Activated CD8-positive, alpha-beta memory T cell treated with anti-CD3 and anti-CD28 coated beads, Interleukin-2, amount 10 ng/mL, durations not matched to agents 7 days and 5 days (primary cell): ENCODE measurements at regions not wholly inside any gene's neighbourhood (a gene's known extent, or its start where the extent isn't known, plus 50 kb on each side); places are given as distances from the start of the nearest gene placed in this dataset.

Experiments
- ATAC-seq: fragments of 150-1000 bp; cut with Tn5 transposase; one replicate; pipeline ENCODE4 v1.10.0; 2021; ENCODE audit warnings: moderate library complexity
- CTCF ChIA-PET: fragments of 350-600 bp; sonication (Branson Sonifier 250); formaldehyde crosslinking; loops from one replicate; lab custom pipeline; 2021; ENCODE audit warnings: antibody characterized with exemption; lab: Charles Lee
- DNase-seq: peaks from one replicate; pipeline ENCODE4 v3.0.0-alpha.2; 2020
- H3K27ac Mint-ChIP-seq: one replicate; pipeline ENCODE4 v1.8.0; 2021; ENCODE audit warnings: mild to moderate bottlenecking, mixed read lengths
- H3K27me3 Mint-ChIP-seq: one replicate; pipeline ENCODE4 v1.8.0; 2021; ENCODE audit warnings: mixed read lengths
- H3K36me3 Mint-ChIP-seq: one replicate; pipeline ENCODE4 v1.8.0; 2021; ENCODE audit warnings: mild to moderate bottlenecking, mixed read lengths
- H3K4me1 Mint-ChIP-seq: one replicate; pipeline ENCODE4 v1.8.0; 2021; ENCODE audit warnings: mixed read lengths
- H3K4me3 Mint-ChIP-seq: one replicate; pipeline ENCODE4 v1.8.0; 2021; ENCODE audit warnings: mild to moderate bottlenecking, moderate library complexity, mixed read lengths
- H3K9me3 Mint-ChIP-seq: one replicate; pipeline ENCODE4 v1.8.0; 2022; ENCODE audit warnings: low read depth, mixed read lengths

GRCh38 chr4:42824278-42824977 is 68.1 kb upstream of the GRXCR1 start:
- DNase-seq (no peak), ATAC-seq (no peak)
- Mint-ChIP-seq H3K36me3 (no peaks in the 10 kb centered on the region), H3K4me3 (no peak overlapping the region), H3K27me3 (peaks cover 12% of the 10 kb centered on the region), H3K9me3 (no peaks in the 10 kb centered on the region), H3K27ac (no peak overlapping the region), H3K4me1 (no peaks in the 10 kb centered on the region)
- CTCF ChIA-PET = no interaction called here

DNA sequence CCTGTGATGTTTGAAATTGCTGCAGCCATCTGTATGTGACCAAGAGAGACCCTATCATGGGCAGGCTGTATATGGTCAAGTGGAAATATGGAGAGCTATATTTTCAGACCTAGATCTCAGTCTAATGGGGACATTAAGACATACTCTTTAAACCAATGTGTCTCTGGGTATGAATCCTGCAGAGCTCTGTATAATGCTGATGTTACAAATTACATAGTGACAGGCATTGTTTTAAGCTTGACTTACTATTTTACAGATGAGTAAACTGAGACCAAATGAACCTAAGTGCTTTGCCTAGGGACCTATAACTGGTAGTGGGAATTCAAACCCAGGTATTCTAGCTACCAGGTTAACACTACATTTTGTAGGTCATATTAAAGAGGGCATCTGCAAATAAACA is 71.3 kb upstream of the GRXCR1 start:
- CTCF ChIA-PET = no interaction called here
- ATAC-seq = no peak
- peaks cover 17% of the 10 kb centered on the region for H3K27me3 Mint-ChIP-seq
- H3K4me3 Mint-ChIP-seq = no peak overlapping the region
- no peak overlapping the region for H3K27ac Mint-ChIP-seq
- H3K36me3 Mint-ChIP-seq = no peaks in the 10 kb centered on the region
- no peak for DNase-seq
- no peaks in the 10 kb centered on the region for H3K9me3 Mint-ChIP-seq
- no peaks in the 10 kb centered on the region for H3K4me1 Mint-ChIP-seq

GRCh38 chr4:42819863-42820514 is 72.5 kb upstream of the GRXCR1 start:
- Mint-ChIP-seq H3K27me3 (peaks cover 17% of the 10 kb centered on the region), H3K27ac (no peak overlapping the region), H3K4me3 (no peak overlapping the region), H3K4me1 (no peaks in the 10 kb centered on the region), H3K9me3 (no peaks in the 10 kb centered on the region), H3K36me3 (no peaks in the 10 kb centered on the region)
- DNase-seq (no peak), ATAC-seq (no peak)
- CTCF ChIA-PET = interaction anchor here (1.6 kb wide), 1 partner anchor 251 kb away, joined by 5 read pairs; no protein-coding TSS in a partner anchor

GRCh38 chr4:42817913-42818312 is 74.6 kb upstream of the GRXCR1 start:
- peaks cover 14% of the 10 kb centered on the region for H3K27me3 Mint-ChIP-seq
- no peaks in the 10 kb centered on the region for H3K4me1 Mint-ChIP-seq
- no peaks in the 10 kb centered on the region for H3K36me3 Mint-ChIP-seq
- no peak for DNase-seq
- no peak overlapping the region for H3K4me3 Mint-ChIP-seq
- H3K27ac Mint-ChIP-seq = no peak overlapping the region
- H3K9me3 Mint-ChIP-seq = no peaks in the 10 kb centered on the region
- CTCF ChIA-PET = interaction anchor here (0.9 to 3.5 kb wide), 6 partner anchors 9 to 258 kb away, joined by 3 to 13 read pairs (median 4); no protein-coding TSS in a partner anchor
- no peak for ATAC-seq

GRCh38 chr4:42816880-42817400 is 75.6 kb upstream of the GRXCR1 start:
- Mint-ChIP-seq H3K27ac (no peak overlapping the region), H3K4me3 (no peak overlapping the region), H3K4me1 (no peaks in the 10 kb centered on the region), H3K27me3 (peaks cover 15% of the 10 kb centered on the region), H3K9me3 (no peaks in the 10 kb centered on the region), H3K36me3 (no peaks in the 10 kb centered on the region)
- CTCF ChIA-PET = interaction anchor here (1.2 to 3.5 kb wide), 3 partner anchors 10 to 248 kb away, joined by 4 to 13 read pairs (median 5); no protein-coding TSS in a partner anchor
- DNase-seq (no peak), ATAC-seq (no peak)

- Mint-ChIP-seq H3K36me3 (no peaks in the 10 kb centered on the region), H3K4me1 (no peaks in the 10 kb centered on the region), H3K9me3 (no peaks in the 10 kb centered on the region), H3K27ac (no peak overlapping the region), H3K4me3 (no peak overlapping the region), H3K27me3 (peaks cover 19% of the 10 kb centered on the region)
- ATAC-seq (no peak), DNase-seq (no peak)
- CTCF ChIA-PET = interaction anchor here (3.5 kb wide), 1 partner anchor 248 kb away, joined by 13 read pairs; no protein-coding TSS in a partner anchor
Observed at GRCh38 chr4:42816189-42816879, 76.2 kb upstream of the GRXCR1 start.

- CTCF ChIA-PET = no interaction called here
- no peak overlapping the region for H3K27ac Mint-ChIP-seq
- no peaks in the 10 kb centered on the region for H3K9me3 Mint-ChIP-seq
- H3K4me3 Mint-ChIP-seq = no peak overlapping the region
- ATAC-seq (no peak), DNase-seq (no peak)
- no peaks in the 10 kb centered on the region for H3K4me1 Mint-ChIP-seq
- peaks cover 16% of the 10 kb centered on the region for H3K27me3 Mint-ChIP-seq
- H3K36me3 Mint-ChIP-seq = no peaks in the 10 kb centered on the region
Observed at GRCh38 chr4:42809419-42810084, 83.0 kb upstream of the GRXCR1 start.

DNA sequence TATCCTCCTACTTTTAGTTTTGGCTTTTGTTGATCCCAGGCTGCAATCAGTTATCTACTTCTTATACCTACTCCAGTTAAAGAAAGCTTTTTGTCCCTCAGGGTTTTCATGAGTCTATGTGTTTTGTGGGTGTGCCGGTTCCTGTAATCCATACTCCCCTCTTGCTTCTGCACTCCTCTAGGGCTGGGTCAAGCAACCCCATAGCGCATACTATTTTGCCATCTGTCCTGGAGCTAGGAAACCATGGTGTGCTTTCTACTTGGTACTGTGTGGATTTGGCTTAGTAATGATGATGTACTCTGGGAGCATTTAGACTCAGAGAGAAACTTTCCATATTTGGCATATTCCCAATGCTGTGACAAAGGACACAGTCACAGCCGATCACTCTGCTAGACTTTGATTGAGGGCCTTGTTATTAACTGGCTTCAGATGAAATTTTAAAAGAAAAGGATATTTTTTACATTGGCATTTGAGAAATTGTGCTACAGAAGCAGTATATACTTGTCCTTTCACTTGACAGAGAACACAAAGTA is 86.1 kb upstream of the GRXCR1 start:
- Mint-ChIP-seq H3K27me3 (peaks cover 12% of the 10 kb centered on the region), H3K27ac (no peak overlapping the region), H3K4me1 (no peaks in the 10 kb centered on the region), H3K36me3 (peaks cover 2% of the 10 kb centered on the region), H3K9me3 (peaks cover 6% of the 10 kb centered on the region), H3K4me3 (no peak overlapping the region)
- no peak for ATAC-seq
- DNase-seq = no peak
- CTCF ChIA-PET = interaction anchor here (0.7 kb wide), 1 partner anchor 11 kb away, joined by 4 read pairs; no protein-coding TSS in a partner anchor

DNA sequence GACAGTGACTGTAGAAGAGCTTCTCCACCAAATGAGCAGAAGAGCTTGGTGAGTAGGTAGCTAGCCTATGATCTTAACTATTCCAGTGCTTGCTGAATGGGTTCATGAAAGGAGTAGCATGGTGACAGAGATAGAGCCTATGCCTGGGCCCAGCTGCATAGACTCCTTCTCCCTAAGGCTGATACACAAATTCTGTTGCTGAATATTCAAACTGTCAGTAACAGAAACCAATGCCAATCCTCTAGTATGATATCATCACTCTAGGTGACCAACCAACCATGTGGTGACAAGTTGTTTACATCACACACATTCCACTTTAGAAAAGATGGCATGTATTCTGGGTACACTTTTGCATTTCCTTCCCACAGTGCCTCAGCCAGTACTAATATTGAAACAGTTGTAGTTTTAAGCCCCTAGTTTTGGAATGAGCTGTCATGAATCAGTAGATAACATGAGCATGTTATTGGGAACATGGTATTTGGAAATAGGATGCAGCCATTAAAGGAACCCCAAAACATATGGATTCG is 103.4 kb upstream of the GRXCR1 start:
- H3K4me3 Mint-ChIP-seq = no peak overlapping the region
- no peaks in the 10 kb centered on the region for H3K36me3 Mint-ChIP-seq
- H3K4me1 Mint-ChIP-seq = peaks cover 11% of the 10 kb centered on the region
- DNase-seq (no peak), ATAC-seq (peak; percentile 55)
- CTCF ChIA-PET = no interaction called here
- H3K9me3 Mint-ChIP-seq = no peaks in the 10 kb centered on the region
- no peaks in the 10 kb centered on the region for H3K27me3 Mint-ChIP-seq
- no peak overlapping the region for H3K27ac Mint-ChIP-seq

- CTCF ChIA-PET = no interaction called here
- Mint-ChIP-seq H3K36me3 (no peaks in the 10 kb centered on the region), H3K9me3 (peaks cover 3% of the 10 kb centered on the region), H3K27me3 (no peaks in the 10 kb centered on the region), H3K4me3 (no peak overlapping the region), H3K27ac (no peak overlapping the region), H3K4me1 (peaks cover 11% of the 10 kb centered on the region)
- DNase-seq = no peak
- no peak for ATAC-seq
Observed at GRCh38 chr4:42787079-42787463, 105.4 kb upstream of the GRXCR1 start.

- ATAC-seq (no peak), DNase-seq (no peak)
- peaks cover 11% of the 10 kb centered on the region for H3K4me1 Mint-ChIP-seq
- CTCF ChIA-PET = no interaction called here
- no peak overlapping the region for H3K27ac Mint-ChIP-seq
- no peak overlapping the region for H3K4me3 Mint-ChIP-seq
- no peaks in the 10 kb centered on the region for H3K27me3 Mint-ChIP-seq
- H3K9me3 Mint-ChIP-seq = peaks cover 3% of the 10 kb centered on the region
- no peaks in the 10 kb centered on the region for H3K36me3 Mint-ChIP-seq
Observed at GRCh38 chr4:42786350-42787078, 106.0 kb upstream of the GRXCR1 start.

DNA sequence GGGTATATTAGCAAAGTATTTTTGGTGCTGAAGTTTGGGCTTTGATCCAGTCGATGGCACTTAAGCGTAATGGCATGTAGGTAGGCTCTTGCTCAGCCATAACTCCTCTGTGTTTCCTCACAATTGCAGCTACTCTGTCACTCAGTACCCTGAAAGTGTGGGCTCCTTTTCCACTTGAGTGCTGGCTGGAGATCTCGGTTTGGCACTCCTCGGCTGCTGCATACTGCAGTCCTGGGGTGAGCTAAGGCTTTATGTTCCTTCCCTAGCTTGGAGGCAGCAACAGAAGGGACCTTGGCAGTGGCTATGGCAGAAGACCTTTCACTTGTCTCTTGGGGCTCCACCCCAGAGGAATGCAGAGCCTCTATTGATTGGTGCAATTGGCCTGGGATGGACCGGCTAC is 106.7 kb upstream of the GRXCR1 start:
- no peak for DNase-seq
- H3K27ac Mint-ChIP-seq = no peak overlapping the region
- no peaks in the 10 kb centered on the region for H3K36me3 Mint-ChIP-seq
- H3K9me3 Mint-ChIP-seq = peaks cover 3% of the 10 kb centered on the region
- CTCF ChIA-PET = no interaction called here
- ATAC-seq = no peak
- H3K27me3 Mint-ChIP-seq = no peaks in the 10 kb centered on the region
- H3K4me1 Mint-ChIP-seq = peaks cover 11% of the 10 kb centered on the region
- no peak overlapping the region for H3K4me3 Mint-ChIP-seq
